Pulmonary artery endothelial cell (primary cell): ENCODE measurements at regions not wholly inside any gene's neighbourhood (a gene's known extent, or its start where the extent isn't known, plus 50 kb on each side); places are given as distances from the start of the nearest gene placed in this dataset.

Experiments
- DNase-seq: peaks from one replicate; pipeline ENCODE4 v3.0.0-alpha.2; 2011; ENCODE audit warnings: low read depth, low spot score

DNA sequence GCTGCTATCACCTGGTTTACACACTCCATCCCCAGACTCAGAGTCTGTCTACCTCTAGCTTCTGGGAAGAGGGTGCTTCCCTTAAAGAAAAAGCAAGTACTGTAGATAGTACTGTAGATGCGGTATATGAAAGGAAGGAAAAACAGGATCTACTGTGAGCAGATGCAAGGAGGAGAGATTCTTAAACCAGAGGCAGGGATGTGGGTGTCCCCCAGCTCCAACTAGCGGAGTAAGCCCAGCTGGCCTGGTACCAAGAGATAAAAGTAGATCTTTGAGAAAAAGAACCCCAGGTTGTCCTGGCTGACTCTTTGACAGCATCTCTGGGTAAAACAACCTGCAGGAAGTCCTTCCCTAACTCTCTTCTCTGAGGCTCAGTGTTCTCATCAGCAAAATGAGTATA is 523.7 kb upstream of the PROK2 start:
- DNase-seq, result no peak

DNA sequence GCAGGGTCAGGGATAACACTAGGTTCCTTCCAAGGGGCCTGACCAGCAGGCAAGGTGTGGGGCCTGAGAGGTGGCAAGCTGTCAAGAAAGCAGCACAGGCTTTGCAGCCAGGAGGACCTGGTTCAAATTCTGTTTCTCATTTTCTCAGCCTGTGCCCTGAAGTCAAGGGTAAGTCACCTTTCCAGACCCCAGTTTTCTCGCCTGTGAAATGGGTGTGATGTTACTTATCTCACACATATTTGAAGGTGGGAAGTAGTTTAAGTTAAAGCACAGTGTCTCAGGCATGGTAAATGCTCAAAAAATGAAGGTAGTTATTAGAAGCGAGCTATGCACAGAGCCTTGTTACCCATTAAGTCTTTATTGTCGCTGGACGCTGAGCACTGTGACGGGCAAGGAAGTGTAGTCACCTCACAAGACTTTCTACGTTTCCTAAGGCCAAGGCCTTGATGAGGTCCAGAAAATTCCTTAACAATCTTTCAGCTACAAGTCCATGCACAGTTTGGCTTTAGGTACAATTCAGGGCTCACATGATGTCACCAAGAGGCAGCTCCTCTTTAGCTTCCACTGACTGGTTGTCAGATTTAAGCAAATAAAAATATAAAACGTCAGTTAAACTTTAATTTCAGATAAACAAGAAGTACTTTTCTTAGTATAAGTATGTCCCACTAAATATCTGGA is 522.6 kb upstream of the PROK2 start:
- DNase-seq, result no peak

GRCh38 chr3:72306800-72307341 is 521.9 kb upstream of the PROK2 start:
- DNase-seq, result no peak

GRCh38 chr3:72303926-72304325 is 519.0 kb upstream of the PROK2 start:
- DNase-seq, result peak; percentile 36

GRCh38 chr3:72301779-72302178 is 516.8 kb upstream of the PROK2 start:
- DNase-seq, result no peak

GRCh38 chr3:72300621-72301020 is 515.7 kb upstream of the PROK2 start:
- no peak for DNase-seq

- no peak for DNase-seq
Measured at GRCh38 chr3:72299823-72300222, 514.9 kb upstream of the PROK2 start.

DNA sequence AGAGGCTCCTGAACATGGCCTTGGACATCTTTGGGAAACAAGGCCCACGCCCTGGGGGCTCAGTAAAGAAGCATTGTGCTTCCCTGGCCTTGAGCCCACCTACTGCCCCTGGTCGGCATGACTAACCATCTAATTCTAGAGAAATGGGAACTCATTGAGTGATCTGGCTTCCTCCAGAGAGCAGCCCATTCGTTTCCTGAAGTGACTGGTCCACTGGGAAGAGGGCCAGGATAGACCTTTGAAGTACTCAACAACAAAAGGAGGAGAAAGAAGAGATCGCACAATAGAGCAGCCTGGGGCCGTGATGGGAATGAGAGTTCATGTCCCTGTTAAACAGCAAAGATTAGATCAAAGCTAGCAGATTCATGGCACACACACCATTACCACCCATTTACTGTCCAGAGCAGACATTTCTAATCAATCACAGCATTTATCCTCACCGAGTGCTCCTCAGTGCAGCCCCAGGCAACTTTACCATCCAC is 514.4 kb upstream of the PROK2 start:
- peak; percentile 82 for DNase-seq

- no peak for DNase-seq
Measured at GRCh38 chr3:72298201-72299152, 513.5 kb upstream of the PROK2 start.

GRCh38 chr3:72297481-72297880 is 512.5 kb upstream of the PROK2 start:
- no peak for DNase-seq

GRCh38 chr3:72296477-72297111 is 511.6 kb upstream of the PROK2 start:
- no peak for DNase-seq

DNA sequence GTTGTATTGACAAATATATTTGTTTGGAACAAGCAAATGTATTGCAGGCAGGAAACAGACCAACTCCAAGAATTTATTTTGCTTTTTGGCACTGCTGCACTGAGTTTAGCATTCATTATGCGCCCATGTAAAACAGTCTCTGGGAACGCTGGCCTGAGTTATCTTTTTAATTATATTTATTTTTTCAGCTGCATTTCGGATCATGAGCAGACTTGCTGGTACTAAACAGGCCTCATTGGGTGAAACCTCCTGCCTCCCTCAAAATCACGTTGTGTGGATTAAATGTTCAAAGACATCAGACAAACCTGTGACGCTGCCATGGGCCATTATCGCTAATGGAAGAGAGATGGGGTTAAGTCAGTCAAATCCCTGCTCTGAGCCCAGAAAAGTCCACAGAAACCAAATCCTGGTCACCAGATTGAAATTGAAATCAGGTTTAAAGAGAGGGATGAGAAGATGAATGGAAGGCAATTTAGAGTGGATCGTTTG is 511.1 kb upstream of the PROK2 start:
- no peak for DNase-seq

GRCh38 chr3:72295276-72295961 is 510.5 kb upstream of the PROK2 start:
- no peak for DNase-seq

- no peak for DNase-seq
Measured at GRCh38 chr3:72290859-72291638, 506.1 kb upstream of the PROK2 start.

DNA sequence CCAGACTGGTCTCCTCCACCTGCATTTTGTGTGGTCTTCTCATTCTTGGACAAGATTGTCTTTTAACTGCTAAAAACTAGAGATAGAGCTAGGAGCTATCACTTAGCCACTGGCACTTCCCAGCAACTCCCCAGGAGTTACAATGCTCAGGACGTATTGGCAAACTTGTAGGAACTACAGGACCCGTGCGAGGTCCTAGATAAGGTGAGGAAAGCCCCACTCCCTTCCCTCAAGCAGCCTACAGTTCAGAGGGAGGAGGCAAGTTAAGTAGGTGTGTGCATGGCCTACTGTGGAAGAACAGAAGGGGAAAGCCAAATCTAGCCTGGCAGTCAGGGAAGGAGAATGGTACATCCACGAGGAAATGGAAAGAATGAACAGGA is 504.7 kb upstream of the PROK2 start:
- DNase-seq, result no peak

DNA sequence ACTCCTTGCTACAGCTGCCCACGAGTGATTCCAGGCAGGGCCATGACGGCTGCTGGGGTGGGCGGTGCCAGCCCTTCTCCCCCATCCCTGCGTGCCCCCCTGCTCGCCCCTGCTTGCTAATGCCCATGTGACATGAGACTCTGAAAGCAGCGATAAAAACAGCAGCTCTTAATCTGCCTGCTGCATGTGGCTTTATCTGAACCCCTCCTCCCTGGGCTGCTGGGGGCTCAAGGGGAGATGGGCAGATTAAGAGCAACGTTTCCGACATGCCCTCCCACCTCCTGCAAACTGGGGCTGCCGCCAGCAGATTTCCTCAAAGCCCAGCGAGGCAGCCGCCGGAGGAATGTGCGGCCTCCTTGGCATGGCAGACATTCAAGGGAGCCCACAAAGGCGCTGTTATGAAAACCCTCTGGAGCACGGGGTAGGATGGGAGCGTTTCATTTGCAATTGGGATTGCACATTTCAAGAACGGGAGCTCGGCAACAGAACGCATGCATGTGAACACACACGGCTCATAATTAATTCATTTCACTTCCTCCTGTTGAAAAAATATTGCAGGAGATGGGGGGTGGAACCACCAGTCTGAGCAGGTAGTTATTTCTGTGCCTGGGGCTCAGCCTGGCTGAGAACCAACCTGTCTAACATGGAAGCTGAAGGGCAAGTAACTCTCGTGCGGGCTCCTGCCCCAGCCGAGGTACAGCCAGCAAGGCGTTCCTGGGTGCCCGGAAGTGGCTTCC is 504.2 kb upstream of the PROK2 start:
- no peak for DNase-seq

DNA sequence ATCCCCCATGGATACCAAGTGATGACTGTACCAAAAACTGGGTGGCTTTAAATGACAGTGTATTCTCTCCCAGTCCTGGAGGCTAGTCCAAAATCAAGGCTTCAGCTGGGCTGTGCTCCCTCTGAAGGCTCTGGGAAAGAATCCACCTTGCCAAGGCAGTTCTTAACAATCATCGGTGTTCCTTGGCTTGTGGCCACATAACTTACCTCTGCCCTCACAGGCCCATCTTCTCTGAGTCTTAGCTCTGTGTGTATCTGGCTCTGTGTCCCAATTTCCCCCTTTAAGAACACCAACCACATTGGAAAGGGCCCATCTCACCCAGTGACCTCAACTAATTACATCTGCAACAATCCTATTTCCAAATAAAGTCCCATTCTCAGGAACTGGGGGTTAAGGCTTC is 503.0 kb upstream of the PROK2 start:
- no peak for DNase-seq

DNA sequence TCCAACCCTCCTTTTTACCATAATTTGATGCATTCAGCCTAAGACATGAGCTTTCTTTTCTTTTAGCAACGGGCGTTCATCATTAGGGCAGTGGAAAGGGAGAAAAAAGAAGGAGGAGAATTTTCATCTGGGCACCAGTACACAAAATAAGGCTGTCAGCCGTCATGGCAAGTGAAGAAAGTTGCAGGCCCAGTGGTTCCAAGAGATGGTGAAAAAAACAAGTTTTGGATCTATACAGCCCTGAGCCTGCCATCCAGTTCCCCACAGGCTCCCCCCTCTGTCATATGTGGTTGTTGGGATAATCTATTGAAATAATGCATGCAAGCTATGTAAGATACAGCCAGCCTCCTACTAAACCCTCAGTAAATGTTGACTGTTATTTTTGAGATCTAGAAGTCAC is 500.6 kb upstream of the PROK2 start:
- DNase-seq, result no peak

DNA sequence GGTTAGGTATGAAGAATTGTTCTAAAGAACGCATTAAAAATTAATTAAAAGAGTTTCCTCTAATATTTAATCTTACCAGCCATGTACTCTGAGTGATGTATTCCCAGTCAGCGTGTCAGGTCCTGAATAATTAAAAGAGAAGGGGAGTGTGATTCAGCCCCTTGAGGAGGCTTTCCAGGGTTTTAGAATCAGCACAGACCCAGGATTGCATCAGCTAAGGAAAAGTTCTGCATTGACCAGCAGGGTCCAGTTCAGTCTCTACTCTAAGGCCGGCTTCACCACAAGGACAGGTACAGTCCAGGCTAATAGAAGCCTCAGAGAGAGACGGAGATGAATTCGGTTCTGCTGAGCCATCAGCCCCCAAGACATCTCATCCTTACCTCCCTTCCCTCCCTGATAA is 499.5 kb upstream of the PROK2 start:
- no peak for DNase-seq

GRCh38 chr3:72282918-72283317 is 498.0 kb upstream of the PROK2 start:
- no peak for DNase-seq
